PC-3 (cell line): ENCODE measurements at regions not wholly inside any gene's neighbourhood (a gene's known extent, or its start where the extent isn't known, plus 50 kb on each side); places are given as distances from the start of the nearest gene placed in this dataset.

Experiments
- ATAC-seq: fragments of 200-7000 bp; cut with Tn5 transposase; 2 replicates; pipeline ENCODE4 v1.9.1; 2020; ENCODE audit warnings: mild to moderate bottlenecking, moderate library complexity
- BruUV-seq: library from RNA; stranded (reverse); fragments of 400-500 nt; replicated peaks from 2 replicates; lab custom pipeline; 2021; lab: Mats Ljungman, UMichigan
- CTCF ChIA-PET: fragments of 300-600 bp; sonication (Branson Sonifier 250); formaldehyde crosslinking; loops from one replicate; lab custom pipeline; 2022; ENCODE audit warnings: antibody characterized with exemption; lab: Charles Lee
- POLR2A ChIA-PET: fragments of 300-600 bp; sonication (Branson Sonifier 250); formaldehyde crosslinking; loops from one replicate; lab custom pipeline; 2022; ENCODE audit warnings: antibody characterized with exemption; ENCODE audit not compliant: unreplicated experiment; lab: Charles Lee
- DNase-seq: peaks from one replicate; pipeline ENCODE4 v3.0.0-alpha.2; 2015
- H2AFZ ChIP-seq: fragments of 300-600 bp; sonication (generic); 2 replicates; pipeline ENCODE4 v1.6.0; 2016; ENCODE audit warnings: antibody characterized with exemption, low read length
- H3F3A ChIP-seq: fragments of 300-600 bp; sonication (generic); one replicate; pipeline ENCODE4 v1.6.0; 2017; ENCODE audit warnings: antibody characterized with exemption, low read length, control low read depth, mild to moderate bottlenecking; ENCODE audit not compliant: unreplicated experiment
- H3K27ac ChIP-seq: fragments of 300-600 bp; sonication (generic); 2 replicates; pipeline ENCODE4 v1.5.1; 2016; ENCODE audit warnings: mild to moderate bottlenecking, low read length
- H3K27me3 ChIP-seq: fragments of 300-600 bp; sonication (generic); 2 replicates; pipeline ENCODE4 v1.6.1; 2016; ENCODE audit warnings: low read length, mixed read lengths
- H3K36me3 ChIP-seq: fragments of 300-600 bp; sonication (generic); 2 replicates; pipeline ENCODE4 v1.6.1; 2016; ENCODE audit warnings: low read depth, mixed run types, low read length, mixed read lengths
- H3K4me1 ChIP-seq: fragments of 300-600 bp; sonication (generic); 2 replicates; pipeline ENCODE4 v1.5.1; 2016; ENCODE audit warnings: low read length; ENCODE audit not compliant: insufficient read depth
- H3K4me2 ChIP-seq: fragments of 300-600 bp; sonication (generic); 2 replicates; pipeline ENCODE4 v1.6.0; 2016; ENCODE audit warnings: low read length
- H3K4me3 ChIP-seq: fragments of 300-600 bp; sonication (generic); 2 replicates; pipeline ENCODE4 v1.5.1; 2016; ENCODE audit warnings: mild to moderate bottlenecking, low read length, mixed read lengths
- H3K79me2 ChIP-seq: fragments of 300-600 bp; sonication (generic); 2 replicates; pipeline ENCODE4 v1.6.1; 2017; ENCODE audit warnings: low read length, mixed read lengths
- H3K9ac ChIP-seq: fragments of 300-600 bp; sonication (generic); 2 replicates; pipeline ENCODE4 v1.6.0; 2016; ENCODE audit warnings: mild to moderate bottlenecking, low read length
- H3K9me2 ChIP-seq: fragments of 300-600 bp; sonication (generic); replicated peaks from 2 replicates; pipeline ENCODE4 v1.6.1; 2016; ENCODE audit warnings: mixed run types, low read length, mixed read lengths
- H3K9me3 ChIP-seq: fragments of 300-600 bp; sonication (generic); 2 replicates; pipeline ENCODE4 v1.6.1; 2016; ENCODE audit warnings: low read length, mixed read lengths
- H4K20me1 ChIP-seq: fragments of 300-600 bp; sonication (generic); 2 replicates; pipeline ENCODE4 v1.6.1; 2016; ENCODE audit warnings: low read length, mixed read lengths
- EZH2 ChIP-seq: fragments of 300-600 bp; sonication (generic); IDR thresholded peaks from one replicate; pipeline ENCODE4 v1.6.1; 2017; ENCODE audit warnings: antibody characterized with exemption, mild to moderate bottlenecking, low read length; ENCODE audit not compliant: unreplicated experiment
- EZH2phosphoT487 ChIP-seq: fragments of 300-600 bp; sonication (generic); IDR thresholded peaks from 2 replicates; pipeline ENCODE4 v1.6.1; 2018; ENCODE audit warnings: mild to moderate bottlenecking, antibody characterized with exemption, low read length, borderline replicate concordance
- intact Hi-C: fragments of 100-400 bp; cut with micrococcal nuclease; formaldehyde crosslinking; loops from 2 replicates; pipeline ENCODE4 v1.9.0; 2023
- TF ChIP-seq, protein P1 (sequence below): fragments of 300-600 bp; sonication (generic); conservative IDR thresholded peaks from 2 replicates; pipeline ENCODE4 v1.5.1; 2017; ENCODE audit warnings: antibody characterized with exemption, low read depth, mild to moderate bottlenecking, low read length

DNA sequence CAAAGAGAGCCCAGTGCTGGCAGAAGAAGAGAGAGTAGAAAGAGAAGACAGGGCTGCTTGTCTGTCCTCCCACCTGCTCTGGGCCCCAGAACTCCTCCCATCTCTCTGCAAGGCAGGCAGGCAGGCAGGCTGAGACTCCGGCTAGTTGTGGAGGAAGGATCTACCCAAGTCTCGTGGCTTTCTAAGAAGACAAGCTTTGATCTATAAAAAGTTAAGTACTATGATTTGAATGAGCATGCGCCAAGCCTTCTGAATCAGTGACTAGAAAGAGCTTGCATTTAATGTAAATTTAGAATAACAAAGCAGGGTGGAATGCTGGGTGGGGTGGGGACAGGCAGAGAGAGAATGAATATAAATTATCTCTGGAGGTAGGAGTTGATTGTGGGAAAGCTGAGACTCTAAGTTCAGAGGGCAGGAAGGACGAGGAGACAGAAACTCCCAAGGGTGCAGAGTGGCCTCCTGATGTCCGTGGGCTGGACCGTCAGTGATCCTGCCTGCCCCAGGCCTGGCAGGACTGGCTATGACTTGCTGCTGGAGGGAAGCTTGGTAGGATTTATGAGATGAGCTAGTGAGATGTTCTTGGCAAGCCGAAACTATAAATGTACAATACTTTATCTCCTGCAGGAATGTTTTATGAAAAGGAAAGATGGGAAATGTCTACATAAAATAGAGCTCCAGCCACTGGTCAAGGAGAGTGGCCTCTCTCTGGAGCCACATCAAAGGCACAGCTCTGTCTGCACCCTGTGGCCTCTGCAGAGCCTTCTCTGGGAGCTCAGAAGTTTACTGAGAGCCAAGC lies 447.5 kb downstream of the TNS1 start:
- no TSS peak for BruUV-seq
- Histone ChIP-seq H3K36me3 (no peaks in the 10 kb centered on the region), H2AFZ (no peak overlapping the region), H3F3A (no peaks in the 10 kb centered on the region), H3K9ac (no peak overlapping the region), H3K79me2 (no peaks in the 10 kb centered on the region), H3K4me2 (no peak overlapping the region), H4K20me1 (no peaks in the 10 kb centered on the region), H3K4me3 (no peak overlapping the region), H3K27me3 (peaks cover 33% of the 10 kb centered on the region; the same call in 1 of the 2 replicates), H3K9me2 (no peaks in the 10 kb centered on the region), H3K4me1 (peaks cover 8% of the 10 kb centered on the region; the same call in 1 of the 2 replicates), H3K27ac (no peak overlapping the region), H3K9me3 (no peaks in the 10 kb centered on the region)
- no peak for DNase-seq
- POLR2A ChIA-PET: no interaction called here
- TF ChIP-seq EZH2: no peak
- TF ChIP-seq, protein P1, sequence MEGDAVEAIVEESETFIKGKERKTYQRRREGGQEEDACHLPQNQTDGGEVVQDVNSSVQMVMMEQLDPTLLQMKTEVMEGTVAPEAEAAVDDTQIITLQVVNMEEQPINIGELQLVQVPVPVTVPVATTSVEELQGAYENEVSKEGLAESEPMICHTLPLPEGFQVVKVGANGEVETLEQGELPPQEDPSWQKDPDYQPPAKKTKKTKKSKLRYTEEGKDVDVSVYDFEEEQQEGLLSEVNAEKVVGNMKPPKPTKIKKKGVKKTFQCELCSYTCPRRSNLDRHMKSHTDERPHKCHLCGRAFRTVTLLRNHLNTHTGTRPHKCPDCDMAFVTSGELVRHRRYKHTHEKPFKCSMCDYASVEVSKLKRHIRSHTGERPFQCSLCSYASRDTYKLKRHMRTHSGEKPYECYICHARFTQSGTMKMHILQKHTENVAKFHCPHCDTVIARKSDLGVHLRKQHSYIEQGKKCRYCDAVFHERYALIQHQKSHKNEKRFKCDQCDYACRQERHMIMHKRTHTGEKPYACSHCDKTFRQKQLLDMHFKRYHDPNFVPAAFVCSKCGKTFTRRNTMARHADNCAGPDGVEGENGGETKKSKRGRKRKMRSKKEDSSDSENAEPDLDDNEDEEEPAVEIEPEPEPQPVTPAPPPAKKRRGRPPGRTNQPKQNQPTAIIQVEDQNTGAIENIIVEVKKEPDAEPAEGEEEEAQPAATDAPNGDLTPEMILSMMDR: no peak
- no peak for TF ChIP-seq EZH2phosphoT487
- CTCF ChIA-PET: no interaction called here
- intact Hi-C loops: no loop called here
- no peak for ATAC-seq

DNA sequence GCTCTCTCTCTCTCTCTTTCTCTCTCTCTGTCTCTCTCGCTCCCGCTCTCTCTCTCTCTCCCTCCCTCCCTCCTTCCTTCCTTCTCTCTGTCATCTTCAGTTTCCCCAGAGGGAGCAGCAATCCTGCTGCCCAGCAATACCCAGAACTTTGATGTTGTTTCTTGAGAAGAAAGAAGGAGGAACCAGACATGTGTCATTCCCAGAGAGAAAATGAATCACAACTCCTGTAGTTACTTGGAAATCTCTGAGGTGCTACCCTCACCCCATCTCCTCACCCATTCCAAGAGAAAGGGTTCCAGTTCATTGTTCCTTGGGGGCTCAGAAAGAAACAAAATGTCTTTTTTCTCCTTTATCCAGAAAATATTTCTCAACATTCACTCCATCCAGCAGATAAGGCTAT lies 449.1 kb downstream of the TNS1 start:
- no peak for ATAC-seq

More for the DNA sequence above, 449.1 kb downstream of the TNS1 start:
- no peak overlapping the region for H3K27ac ChIP-seq
- no peaks in the 10 kb centered on the region for H3K9me3 ChIP-seq
- peaks cover 8% of the 10 kb centered on the region; the same call in 1 of the 2 replicates for H3K4me1 ChIP-seq
- H3K4me2 ChIP-seq: no peak overlapping the region
- H2AFZ ChIP-seq: no peak overlapping the region
- no TSS peak for BruUV-seq
- H3K36me3 ChIP-seq: no peaks in the 10 kb centered on the region
- TF ChIP-seq EZH2phosphoT487 (no peak), EZH2 (no peak)
- TF ChIP-seq, protein P1: no peak
- DNase-seq: no peak
- no peaks in the 10 kb centered on the region for H4K20me1 ChIP-seq
- H3F3A ChIP-seq: no peaks in the 10 kb centered on the region
- intact Hi-C loops: no loop called here
- no peak overlapping the region for H3K4me3 ChIP-seq
- no peaks in the 10 kb centered on the region for H3K79me2 ChIP-seq
- H3K27me3 ChIP-seq: peaks cover 33% of the 10 kb centered on the region; the same call in 1 of the 2 replicates
- H3K9ac ChIP-seq: no peak overlapping the region
- POLR2A ChIA-PET: no interaction called here
- CTCF ChIA-PET: no interaction called here
- H3K9me2 ChIP-seq: no peaks in the 10 kb centered on the region
